ENCODE measurements at regions not wholly inside any gene's neighbourhood (a gene's known extent, or its start where the extent isn't known, plus 50 kb on each side); places are given as distances from the start of the nearest gene placed in this dataset.

DNA sequence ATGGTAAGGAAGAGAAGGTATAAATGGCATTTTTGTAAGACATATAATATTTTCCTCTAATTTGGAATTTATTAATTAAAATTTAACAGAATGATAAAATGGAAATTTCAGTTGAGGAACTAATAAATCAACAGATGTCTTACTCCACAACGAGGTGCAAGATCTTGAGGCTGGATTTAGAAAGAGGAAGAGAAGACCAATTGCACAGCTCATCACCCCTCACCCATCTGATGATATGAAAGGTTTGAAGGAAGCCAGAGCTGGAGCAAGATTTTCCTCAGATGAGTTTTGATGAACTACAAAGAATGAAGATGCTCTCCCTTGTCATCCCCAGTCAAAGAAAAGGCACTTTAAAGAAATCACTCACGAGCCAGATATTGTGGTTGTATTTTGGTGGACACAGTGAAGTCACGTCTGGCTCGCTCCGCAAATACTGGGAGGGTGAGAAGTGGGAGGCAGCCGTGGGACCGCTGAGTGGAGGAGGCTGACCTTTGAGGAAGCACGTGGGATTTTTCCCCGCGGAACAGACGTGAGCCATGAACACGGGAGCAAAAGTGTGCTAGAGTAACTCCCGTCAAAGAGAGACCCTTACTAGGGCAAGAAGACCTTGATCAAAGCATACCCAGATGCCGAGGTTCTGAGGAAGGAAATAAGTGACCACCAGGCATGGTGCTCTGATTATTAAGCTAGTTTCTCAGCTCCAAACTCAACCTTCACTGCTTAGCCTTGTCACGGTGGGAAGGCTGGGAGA, 511.4 kb downstream of the RNF144A start:
- no peak for TF ChIP-seq ZNF624 (tag by site-specific recombination; IDR thresholded peaks at IDR 0.05)
- TF ChIP-seq, protein P1, sequence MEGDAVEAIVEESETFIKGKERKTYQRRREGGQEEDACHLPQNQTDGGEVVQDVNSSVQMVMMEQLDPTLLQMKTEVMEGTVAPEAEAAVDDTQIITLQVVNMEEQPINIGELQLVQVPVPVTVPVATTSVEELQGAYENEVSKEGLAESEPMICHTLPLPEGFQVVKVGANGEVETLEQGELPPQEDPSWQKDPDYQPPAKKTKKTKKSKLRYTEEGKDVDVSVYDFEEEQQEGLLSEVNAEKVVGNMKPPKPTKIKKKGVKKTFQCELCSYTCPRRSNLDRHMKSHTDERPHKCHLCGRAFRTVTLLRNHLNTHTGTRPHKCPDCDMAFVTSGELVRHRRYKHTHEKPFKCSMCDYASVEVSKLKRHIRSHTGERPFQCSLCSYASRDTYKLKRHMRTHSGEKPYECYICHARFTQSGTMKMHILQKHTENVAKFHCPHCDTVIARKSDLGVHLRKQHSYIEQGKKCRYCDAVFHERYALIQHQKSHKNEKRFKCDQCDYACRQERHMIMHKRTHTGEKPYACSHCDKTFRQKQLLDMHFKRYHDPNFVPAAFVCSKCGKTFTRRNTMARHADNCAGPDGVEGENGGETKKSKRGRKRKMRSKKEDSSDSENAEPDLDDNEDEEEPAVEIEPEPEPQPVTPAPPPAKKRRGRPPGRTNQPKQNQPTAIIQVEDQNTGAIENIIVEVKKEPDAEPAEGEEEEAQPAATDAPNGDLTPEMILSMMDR (tag by site-specific recombination; IDR thresholded peaks at IDR 0.05), result no peak
- TF ChIP-seq ZNF707 (tag by site-specific recombination; IDR thresholded peaks at IDR 0.05), result no peak
- TF ChIP-seq, protein P2, sequence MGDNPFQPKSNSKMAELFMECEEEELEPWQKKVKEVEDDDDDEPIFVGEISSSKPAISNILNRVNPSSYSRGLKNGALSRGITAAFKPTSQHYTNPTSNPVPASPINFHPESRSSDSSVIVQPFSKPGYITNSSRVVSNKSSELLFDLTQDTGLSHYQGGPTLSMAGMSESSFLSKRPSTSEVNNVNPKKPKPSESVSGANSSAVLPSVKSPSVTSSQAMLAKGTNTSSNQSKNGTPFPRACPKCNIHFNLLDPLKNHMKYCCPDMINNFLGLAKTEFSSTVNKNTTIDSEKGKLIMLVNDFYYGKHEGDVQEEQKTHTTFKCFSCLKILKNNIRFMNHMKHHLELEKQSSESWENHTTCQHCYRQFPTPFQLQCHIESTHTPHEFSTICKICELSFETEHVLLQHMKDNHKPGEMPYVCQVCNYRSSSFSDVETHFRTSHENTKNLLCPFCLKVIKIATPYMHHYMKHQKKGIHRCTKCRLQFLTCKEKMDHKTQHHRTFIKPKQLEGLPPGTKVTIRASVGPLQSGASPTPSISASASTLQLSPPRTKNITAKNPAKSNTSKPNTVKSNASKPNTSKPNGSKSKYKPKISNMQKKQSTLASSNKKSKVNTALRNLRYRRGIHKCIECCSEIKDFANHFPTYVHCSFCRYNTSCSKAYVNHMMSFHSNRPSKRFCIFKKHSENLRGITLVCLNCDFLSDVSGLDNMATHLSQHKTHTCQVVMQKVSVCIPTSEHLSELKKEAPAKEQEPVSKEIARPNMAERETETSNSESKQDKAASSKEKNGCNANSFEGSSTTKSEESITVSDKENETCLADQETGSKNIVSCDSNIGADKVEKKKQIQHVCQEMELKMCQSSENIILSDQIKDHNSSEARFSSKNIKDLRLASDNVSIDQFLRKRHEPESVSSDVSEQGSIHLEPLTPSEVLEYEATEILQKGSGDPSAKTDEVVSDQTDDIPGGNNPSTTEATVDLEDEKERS (tag by site-specific recombination; IDR thresholded peaks at IDR 0.05), result no peak
- no peak for TF ChIP-seq ZNF274 (IDR thresholded peaks at IDR 0.05; ENCODE audit: low read length)
- TF ChIP-seq ZNF274 (tag by site-specific recombination; IDR thresholded peaks at IDR 0.05; ENCODE audit: borderline replicate concordance), result no peak
- TF ChIP-seq, protein P3, sequence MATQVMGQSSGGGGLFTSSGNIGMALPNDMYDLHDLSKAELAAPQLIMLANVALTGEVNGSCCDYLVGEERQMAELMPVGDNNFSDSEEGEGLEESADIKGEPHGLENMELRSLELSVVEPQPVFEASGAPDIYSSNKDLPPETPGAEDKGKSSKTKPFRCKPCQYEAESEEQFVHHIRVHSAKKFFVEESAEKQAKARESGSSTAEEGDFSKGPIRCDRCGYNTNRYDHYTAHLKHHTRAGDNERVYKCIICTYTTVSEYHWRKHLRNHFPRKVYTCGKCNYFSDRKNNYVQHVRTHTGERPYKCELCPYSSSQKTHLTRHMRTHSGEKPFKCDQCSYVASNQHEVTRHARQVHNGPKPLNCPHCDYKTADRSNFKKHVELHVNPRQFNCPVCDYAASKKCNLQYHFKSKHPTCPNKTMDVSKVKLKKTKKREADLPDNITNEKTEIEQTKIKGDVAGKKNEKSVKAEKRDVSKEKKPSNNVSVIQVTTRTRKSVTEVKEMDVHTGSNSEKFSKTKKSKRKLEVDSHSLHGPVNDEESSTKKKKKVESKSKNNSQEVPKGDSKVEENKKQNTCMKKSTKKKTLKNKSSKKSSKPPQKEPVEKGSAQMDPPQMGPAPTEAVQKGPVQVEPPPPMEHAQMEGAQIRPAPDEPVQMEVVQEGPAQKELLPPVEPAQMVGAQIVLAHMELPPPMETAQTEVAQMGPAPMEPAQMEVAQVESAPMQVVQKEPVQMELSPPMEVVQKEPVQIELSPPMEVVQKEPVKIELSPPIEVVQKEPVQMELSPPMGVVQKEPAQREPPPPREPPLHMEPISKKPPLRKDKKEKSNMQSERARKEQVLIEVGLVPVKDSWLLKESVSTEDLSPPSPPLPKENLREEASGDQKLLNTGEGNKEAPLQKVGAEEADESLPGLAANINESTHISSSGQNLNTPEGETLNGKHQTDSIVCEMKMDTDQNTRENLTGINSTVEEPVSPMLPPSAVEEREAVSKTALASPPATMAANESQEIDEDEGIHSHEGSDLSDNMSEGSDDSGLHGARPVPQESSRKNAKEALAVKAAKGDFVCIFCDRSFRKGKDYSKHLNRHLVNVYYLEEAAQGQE (tag by site-specific recombination; IDR thresholded peaks at IDR 0.05), result no peak
- TF ChIP-seq OSR2 (tag by site-specific recombination; IDR thresholded peaks at IDR 0.05), result no peak
- TF ChIP-seq KLF9 (tag by site-specific recombination; IDR thresholded peaks at IDR 0.05; ENCODE audit: low read depth), result no peak
- TF ChIP-seq BCL11B (tag by site-specific recombination; IDR thresholded peaks at IDR 0.05; ENCODE audit: low read depth), result no peak
- TF ChIP-seq ZNF112 (tag by site-specific recombination; IDR thresholded peaks at IDR 0.05), result no peak
- TF ChIP-seq, protein P4, sequence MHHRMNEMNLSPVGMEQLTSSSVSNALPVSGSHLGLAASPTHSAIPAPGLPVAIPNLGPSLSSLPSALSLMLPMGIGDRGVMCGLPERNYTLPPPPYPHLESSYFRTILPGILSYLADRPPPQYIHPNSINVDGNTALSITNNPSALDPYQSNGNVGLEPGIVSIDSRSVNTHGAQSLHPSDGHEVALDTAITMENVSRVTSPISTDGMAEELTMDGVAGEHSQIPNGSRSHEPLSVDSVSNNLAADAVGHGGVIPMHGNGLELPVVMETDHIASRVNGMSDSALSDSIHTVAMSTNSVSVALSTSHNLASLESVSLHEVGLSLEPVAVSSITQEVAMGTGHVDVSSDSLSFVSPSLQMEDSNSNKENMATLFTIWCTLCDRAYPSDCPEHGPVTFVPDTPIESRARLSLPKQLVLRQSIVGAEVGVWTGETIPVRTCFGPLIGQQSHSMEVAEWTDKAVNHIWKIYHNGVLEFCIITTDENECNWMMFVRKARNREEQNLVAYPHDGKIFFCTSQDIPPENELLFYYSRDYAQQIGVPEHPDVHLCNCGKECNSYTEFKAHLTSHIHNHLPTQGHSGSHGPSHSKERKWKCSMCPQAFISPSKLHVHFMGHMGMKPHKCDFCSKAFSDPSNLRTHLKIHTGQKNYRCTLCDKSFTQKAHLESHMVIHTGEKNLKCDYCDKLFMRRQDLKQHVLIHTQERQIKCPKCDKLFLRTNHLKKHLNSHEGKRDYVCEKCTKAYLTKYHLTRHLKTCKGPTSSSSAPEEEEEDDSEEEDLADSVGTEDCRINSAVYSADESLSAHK (tag by site-specific recombination; IDR thresholded peaks at IDR 0.05), result no peak
